Ovary (tissue), 3 donors: ENCODE measurements at regions not wholly inside any gene's neighbourhood (a gene's known extent, or its start where the extent isn't known, plus 50 kb on each side); places are given as distances from the start of the nearest gene placed in this dataset.
"Not testable (repeated sequence)": the region's sequence is repeated elsewhere in the genome, so short reads cannot be mapped to it uniquely, and the experiment has no call there.

Experiments used
- CTCF ChIP-seq, 3 donors: fragments of 450-650 bp in 2 of 3; fragments of 200-600 bp in 1 of 3; IDR thresholded peaks; one replicate each; pipeline versions ENCODE4 v1.5.1 to v1.8.0; 2016 to 2022; ENCODE audit warnings: antibody characterized with exemption in 3 of 3, mild to moderate bottlenecking in 1 of 3
- EP300 ChIP-seq: sonication (generic); formaldehyde crosslinking; IDR thresholded peaks from one replicate; pipeline ENCODE4 v1.6.1; 2017; ENCODE audit warnings: antibody characterized with exemption
- POLR2A ChIP-seq: fragments of 450-650 bp; IDR thresholded peaks from one replicate; pipeline ENCODE4 v1.6.1; 2017; ENCODE audit warnings: antibody characterized with exemption, mild to moderate bottlenecking, moderate library complexity
- donor health status: DM: no; HTN: no; CAD: no.

- not testable (repeated sequence) for TF ChIP-seq CTCF (IDR thresholded peaks at IDR 0.05); EP300; POLR2A
Measured at GRCh38 chr15:84536181-84536580, 64.6 kb upstream of the ZSCAN2 start.
